SK-N-SH (cell line): ENCODE measurements at regions not wholly inside any gene's neighbourhood (a gene's known extent, or its start where the extent isn't known, plus 50 kb on each side); places are given as distances from the start of the nearest gene placed in this dataset.

ENCODE experiments used
- CTCF ChIA-PET: fragments of 300-600, 350-600 bp; formaldehyde crosslinking; extraction: SDS; loops from one replicate; lab custom pipeline; 2021; lab: Yijun Ruan, JAX
- POLR2A ChIA-PET: fragments of 350-600 bp; sonication (Branson Sonifier 250); formaldehyde crosslinking; extraction: SDS; loops from one replicate; lab custom pipeline; 2020; ENCODE audit warnings: antibody characterized with exemption, inconsistent platforms; lab: Yijun Ruan, JAX
- DNase-seq: peaks from one replicate; pipeline ENCODE4 v3.0.0; 2012
- H2AFZ ChIP-seq: fragments of 200-600 bp; sonication (generic); 2 replicates; pipeline ENCODE4 v1.8.1; 2016; ENCODE audit warnings: antibody characterized with exemption, mild to moderate bottlenecking, low read depth
- H3F3A ChIP-seq: fragments of 200-600 bp; sonication (generic); replicated peaks from 2 replicates; pipeline ENCODE3; 2016; ENCODE audit warnings: antibody characterized with exemption, mild to moderate bottlenecking; ENCODE audit not compliant: insufficient read depth
- H3K27ac ChIP-seq, 2 experiments: fragments of 200-500 bp in 1 of 2; fragments of 200-600 bp in 1 of 2; sonication (Bioruptor generic) in 1 of 2; sonication (generic), shearing (Covaris generic) in 1 of 2; 2 replicates each; pipeline versions ENCODE4 v1.5.1 to v1.6.1; 2014 to 2016; ENCODE audit warnings: low read depth in 2 of 2, inconsistent platforms in 1 of 2, low read length in 1 of 2, mild to moderate bottlenecking in 1 of 2, mixed read lengths in 1 of 2
- H3K27me3 ChIP-seq: fragments of 200-600 bp; sonication (generic), shearing (Covaris generic); 2 replicates; pipeline ENCODE4 v1.6.1; 2016; ENCODE audit warnings: mixed run types; ENCODE audit not compliant: insufficient read depth
- H3K36me3 ChIP-seq, 2 experiments: fragments of 200-500 bp in 1 of 2; fragments of 200-600 bp in 1 of 2; sonication (Bioruptor generic) in 1 of 2; sonication (generic) in 1 of 2; replicated peaks in 1 of 2; 2 replicates each; pipeline versions ENCODE3 to v1.5.1; 2014 to 2016; ENCODE audit warnings: low read length in 1 of 2, mild to moderate bottlenecking in 1 of 2; ENCODE audit not compliant: insufficient read depth in 2 of 2, control insufficient read depth in 1 of 2
- H3K4me1 ChIP-seq, 2 experiments: fragments of 200-500 bp in 1 of 2; fragments of 200-600 bp in 1 of 2; sonication (Bioruptor generic) in 1 of 2; sonication (generic), shearing (Covaris generic) in 1 of 2; 2 replicates each; pipeline versions ENCODE4 v1.5.1 to v1.6.1; 2014 to 2016; ENCODE audit warnings: low read depth in 1 of 2, low read length in 1 of 2, mixed run types in 1 of 2; ENCODE audit not compliant: insufficient read depth in 2 of 2, control insufficient read depth in 1 of 2
- H3K4me2 ChIP-seq: fragments of 200-600 bp; sonication (generic), shearing (Covaris generic); 2 replicates; pipeline ENCODE4 v1.6.1; 2017; ENCODE audit warnings: mixed run types
- H3K4me3 ChIP-seq, 2 experiments: fragments of 200-500 bp in 1 of 2; fragments of 200-600 bp in 1 of 2; sonication (Bioruptor generic) in 1 of 2; sonication (generic), shearing (Covaris generic) in 1 of 2; 2 replicates each; pipeline versions ENCODE4 v1.5.1 to v1.8.1; 2014 to 2016; ENCODE audit warnings: low read depth in 2 of 2, inconsistent platforms in 1 of 2, low read length in 1 of 2, mild to moderate bottlenecking in 1 of 2, mixed read lengths in 1 of 2, moderate library complexity in 1 of 2
- H3K79me2 ChIP-seq: fragments of 200-600 bp; sonication (generic); 2 replicates; pipeline ENCODE4 v1.8.1; 2017; ENCODE audit warnings: mild to moderate bottlenecking; ENCODE audit not compliant: insufficient read depth
- H3K9ac ChIP-seq: fragments of 200-600 bp; sonication (generic); 2 replicates; pipeline ENCODE4 v1.6.1; 2017; ENCODE audit warnings: mixed run types
- H3K9me2 ChIP-seq: fragments of 200-600 bp; sonication (generic); 2 replicates; pipeline ENCODE4 v1.6.1; 2017; ENCODE audit warnings: mixed run types
- H3K9me3 ChIP-seq: fragments of 200-600 bp; sonication (generic); 2 replicates; pipeline ENCODE4 v1.6.1; 2017; ENCODE audit warnings: mixed run types, mild to moderate bottlenecking, moderate library complexity
- H4K20me1 ChIP-seq: fragments of 200-600 bp; sonication (generic); 2 replicates; pipeline ENCODE4 v1.6.1; 2017; ENCODE audit warnings: mild to moderate bottlenecking, mixed run types; ENCODE audit not compliant: insufficient read depth
- CHD2 ChIP-seq: fragments of 150-350 bp; IDR thresholded peaks from 2 replicates; pipeline ENCODE4 v1.6.1; 2018; ENCODE audit warnings: low read length; ENCODE audit not compliant: partially characterized antibody
- EP300 ChIP-seq, 2 experiments: IDR thresholded peaks; 2 replicates each; pipeline versions ENCODE4 v1.4.0 to v1.6.1; 2012; ENCODE audit warnings: borderline replicate concordance in 1 of 2, low read depth in 1 of 2, low read length in 1 of 2
- FOSL2 ChIP-seq: IDR thresholded peaks from 2 replicates; pipeline ENCODE4 v1.4.0; 2012; ENCODE audit warnings: low read depth, mild to moderate bottlenecking, moderate library complexity, borderline replicate concordance
- GATA2 ChIP-seq: sonication (generic); formaldehyde crosslinking; IDR thresholded peaks from 2 replicates; pipeline ENCODE4 v1.5.0; 2020; ENCODE audit warnings: mild to moderate bottlenecking, missing genetic modification reagents
- IRF3 ChIP-seq: fragments of 150-350 bp; IDR thresholded peaks from 2 replicates; pipeline ENCODE4 v1.6.1; 2016; ENCODE audit warnings: mild to moderate bottlenecking, low read depth, low read length
- NRF1 ChIP-seq: IDR thresholded peaks from 2 replicates; pipeline ENCODE4 v1.6.1; 2012; ENCODE audit warnings: low read depth, mild to moderate bottlenecking, low read length
- POLR2AphosphoS5 ChIP-seq: IDR thresholded peaks from 2 replicates; pipeline ENCODE4 v1.6.1; 2012; ENCODE audit warnings: low read depth, low read length
- RAD21 ChIP-seq: IDR thresholded peaks from 2 replicates; pipeline ENCODE4 v1.6.1; 2012; ENCODE audit warnings: mild to moderate bottlenecking, low read length
- RFX5 ChIP-seq: IDR thresholded peaks from 2 replicates; pipeline ENCODE4 v1.6.1; 2012; ENCODE audit warnings: mild to moderate bottlenecking, improper control_type of control experiment, low read length
- RXRA ChIP-seq: IDR thresholded peaks from 2 replicates; pipeline ENCODE4 v1.4.0; 2012; ENCODE audit warnings: low read depth, mild to moderate bottlenecking, borderline replicate concordance
- TCF12 ChIP-seq: IDR thresholded peaks from 2 replicates; pipeline ENCODE4 v1.4.0; 2012
- USF2 ChIP-seq: fragments of 150-350 bp; IDR thresholded peaks from 2 replicates; pipeline ENCODE4 v1.6.1; 2017; ENCODE audit warnings: antibody characterized with exemption, low read length, low read depth, borderline replicate concordance
- YY1 ChIP-seq: IDR thresholded peaks from 2 replicates; pipeline ENCODE4 v1.4.0; 2012; ENCODE audit warnings: low read depth, mild to moderate bottlenecking
- ZBTB33 ChIP-seq: IDR thresholded peaks from 2 replicates; pipeline ENCODE4 v1.4.0; 2012; ENCODE audit warnings: low read depth, borderline replicate concordance
- WGBS: methylation state at CpG from one replicate; pipeline ENCODE4 v1.1.6; 2017; ENCODE audit warnings: low lambda C conversion rate; 5-methylcytosine and 5-hydroxymethylcytosine counted together
- TF ChIP-seq, protein P1 (sequence below): fragments of 200-600 bp; sonication (generic); IDR thresholded peaks from 2 replicates; pipeline ENCODE4 v1.6.1; 2017; ENCODE audit warnings: antibody characterized with exemption, mild to moderate bottlenecking, moderate library complexity
- TF ChIP-seq, protein P2 (sequence below): IDR thresholded peaks from 2 replicates; pipeline ENCODE4 v1.6.1; 2012; ENCODE audit warnings: mild to moderate bottlenecking, low read depth, low read length, moderate library complexity

DNA sequence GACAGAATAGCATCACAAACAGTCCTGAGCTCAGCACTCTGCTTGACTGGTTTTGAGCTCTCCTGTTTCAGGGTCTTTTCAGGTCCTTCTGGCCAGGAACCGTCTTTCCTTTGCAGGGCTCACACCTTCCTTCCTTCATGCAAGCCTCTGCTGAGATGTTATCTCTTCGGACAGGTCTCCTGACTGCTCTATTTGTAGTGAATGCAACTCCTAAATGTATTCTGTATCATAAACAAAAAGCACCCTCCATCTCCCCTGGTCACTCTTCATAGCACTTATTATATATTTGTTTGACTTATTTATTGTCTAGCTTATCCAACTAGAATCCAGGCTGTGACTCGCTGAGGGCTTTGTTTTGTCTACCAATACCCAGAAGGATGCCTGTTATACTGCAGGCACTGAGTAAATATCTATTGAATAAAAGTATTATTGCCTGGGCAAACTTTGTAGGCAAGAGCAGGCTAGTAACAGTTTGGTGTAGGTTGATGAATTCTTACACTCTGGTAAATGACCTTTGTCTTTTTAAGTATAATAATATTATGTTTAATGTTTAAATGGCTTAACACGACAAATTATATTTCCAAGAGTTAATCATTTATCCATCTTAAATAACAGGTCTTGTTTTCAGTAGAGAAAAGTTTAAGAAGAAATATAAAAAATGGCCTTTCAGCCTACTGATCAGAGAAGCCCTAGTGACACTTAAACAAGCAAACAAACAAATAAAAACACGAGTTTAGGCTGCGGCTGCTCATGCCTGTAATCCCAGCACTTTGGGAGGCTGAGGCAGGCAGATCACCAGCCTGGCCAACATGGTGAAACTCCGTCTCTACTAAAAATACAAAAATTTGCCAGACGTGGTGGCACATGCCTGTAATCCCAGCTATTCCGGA is 199.7 kb downstream of the BCAS1 start:
- TF ChIP-seq RXRA, result no peak
- no peak for TF ChIP-seq IRF3
- no peak for TF ChIP-seq ZBTB33
- no peak for TF ChIP-seq TCF12
- TF ChIP-seq RFX5, result no peak
- TF ChIP-seq YY1, result no peak
- TF ChIP-seq EP300 (IDR thresholded peaks at IDR 0.05; ENCODE audit: borderline replicate concordance in 1 of 2, low read depth in 1 of 2, low read length in 1 of 2), result no peak
- TF ChIP-seq POLR2AphosphoS5, result no peak
- TF ChIP-seq, protein P1, sequence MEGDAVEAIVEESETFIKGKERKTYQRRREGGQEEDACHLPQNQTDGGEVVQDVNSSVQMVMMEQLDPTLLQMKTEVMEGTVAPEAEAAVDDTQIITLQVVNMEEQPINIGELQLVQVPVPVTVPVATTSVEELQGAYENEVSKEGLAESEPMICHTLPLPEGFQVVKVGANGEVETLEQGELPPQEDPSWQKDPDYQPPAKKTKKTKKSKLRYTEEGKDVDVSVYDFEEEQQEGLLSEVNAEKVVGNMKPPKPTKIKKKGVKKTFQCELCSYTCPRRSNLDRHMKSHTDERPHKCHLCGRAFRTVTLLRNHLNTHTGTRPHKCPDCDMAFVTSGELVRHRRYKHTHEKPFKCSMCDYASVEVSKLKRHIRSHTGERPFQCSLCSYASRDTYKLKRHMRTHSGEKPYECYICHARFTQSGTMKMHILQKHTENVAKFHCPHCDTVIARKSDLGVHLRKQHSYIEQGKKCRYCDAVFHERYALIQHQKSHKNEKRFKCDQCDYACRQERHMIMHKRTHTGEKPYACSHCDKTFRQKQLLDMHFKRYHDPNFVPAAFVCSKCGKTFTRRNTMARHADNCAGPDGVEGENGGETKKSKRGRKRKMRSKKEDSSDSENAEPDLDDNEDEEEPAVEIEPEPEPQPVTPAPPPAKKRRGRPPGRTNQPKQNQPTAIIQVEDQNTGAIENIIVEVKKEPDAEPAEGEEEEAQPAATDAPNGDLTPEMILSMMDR, result no peak
- no peak for TF ChIP-seq NRF1
- TF ChIP-seq GATA2 (CRISPR knock-in tag), result no peak
- TF ChIP-seq CHD2, result no peak
- TF ChIP-seq USF2, result no peak
- TF ChIP-seq RAD21, result no peak
- TF ChIP-seq FOSL2, result no peak
- TF ChIP-seq, protein P2, sequence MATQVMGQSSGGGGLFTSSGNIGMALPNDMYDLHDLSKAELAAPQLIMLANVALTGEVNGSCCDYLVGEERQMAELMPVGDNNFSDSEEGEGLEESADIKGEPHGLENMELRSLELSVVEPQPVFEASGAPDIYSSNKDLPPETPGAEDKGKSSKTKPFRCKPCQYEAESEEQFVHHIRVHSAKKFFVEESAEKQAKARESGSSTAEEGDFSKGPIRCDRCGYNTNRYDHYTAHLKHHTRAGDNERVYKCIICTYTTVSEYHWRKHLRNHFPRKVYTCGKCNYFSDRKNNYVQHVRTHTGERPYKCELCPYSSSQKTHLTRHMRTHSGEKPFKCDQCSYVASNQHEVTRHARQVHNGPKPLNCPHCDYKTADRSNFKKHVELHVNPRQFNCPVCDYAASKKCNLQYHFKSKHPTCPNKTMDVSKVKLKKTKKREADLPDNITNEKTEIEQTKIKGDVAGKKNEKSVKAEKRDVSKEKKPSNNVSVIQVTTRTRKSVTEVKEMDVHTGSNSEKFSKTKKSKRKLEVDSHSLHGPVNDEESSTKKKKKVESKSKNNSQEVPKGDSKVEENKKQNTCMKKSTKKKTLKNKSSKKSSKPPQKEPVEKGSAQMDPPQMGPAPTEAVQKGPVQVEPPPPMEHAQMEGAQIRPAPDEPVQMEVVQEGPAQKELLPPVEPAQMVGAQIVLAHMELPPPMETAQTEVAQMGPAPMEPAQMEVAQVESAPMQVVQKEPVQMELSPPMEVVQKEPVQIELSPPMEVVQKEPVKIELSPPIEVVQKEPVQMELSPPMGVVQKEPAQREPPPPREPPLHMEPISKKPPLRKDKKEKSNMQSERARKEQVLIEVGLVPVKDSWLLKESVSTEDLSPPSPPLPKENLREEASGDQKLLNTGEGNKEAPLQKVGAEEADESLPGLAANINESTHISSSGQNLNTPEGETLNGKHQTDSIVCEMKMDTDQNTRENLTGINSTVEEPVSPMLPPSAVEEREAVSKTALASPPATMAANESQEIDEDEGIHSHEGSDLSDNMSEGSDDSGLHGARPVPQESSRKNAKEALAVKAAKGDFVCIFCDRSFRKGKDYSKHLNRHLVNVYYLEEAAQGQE, result no peak
- H3K4me2 ChIP-seq, result no peak overlapping the region
- CTCF ChIA-PET, result interaction anchor here (0.7 to 2.8 kb wide), 5 partner anchors 15 to 288 kb away, joined by 3 to 16 read pairs (median 3); no protein-coding TSS in a partner anchor
- peaks cover 17 to 50% of the 10 kb centered on the region in 2 experiments for H3K4me1 ChIP-seq
- H3F3A ChIP-seq, result peaks cover 42% of the 10 kb centered on the region
- H3K9me3 ChIP-seq, result no peaks in the 10 kb centered on the region
- H3K79me2 ChIP-seq, result no peaks in the 10 kb centered on the region
- no peaks in the 10 kb centered on the region for H3K27me3 ChIP-seq
- WGBS, result 70% methylated on average over 9 of the region's 9 CpGs
- no peaks in the 10 kb centered on the region for H3K9me2 ChIP-seq
- H4K20me1 ChIP-seq, result no peaks in the 10 kb centered on the region
- peak overlapping the region in 1 of 2 experiments; percentile 64; a peak in 2 of 4 replicates for H3K27ac ChIP-seq
- DNase-seq, result no peak
- POLR2A ChIA-PET, result no interaction called here
- no peak overlapping the region for H3K4me3 ChIP-seq
- H3K9ac ChIP-seq, result peak overlapping the region; percentile 38; the same call in 1 of the 2 replicates
- H2AFZ ChIP-seq, result peak overlapping the region; percentile 73; the same call in 1 of the 2 replicates
- H3K36me3 ChIP-seq, result no peaks in the 10 kb centered on the region
